SK-N-SH (cell line): ENCODE measurements at regions not wholly inside any gene's neighbourhood (a gene's known extent, or its start where the extent isn't known, plus 50 kb on each side); places are given as distances from the start of the nearest gene placed in this dataset.

Source experiments
- CTCF ChIA-PET: fragments of 300-600, 350-600 bp; formaldehyde crosslinking; extraction: SDS; loops from one replicate; lab custom pipeline; 2021; lab: Yijun Ruan, JAX
- POLR2A ChIA-PET: fragments of 350-600 bp; sonication (Branson Sonifier 250); formaldehyde crosslinking; extraction: SDS; loops from one replicate; lab custom pipeline; 2020; ENCODE audit warnings: antibody characterized with exemption, inconsistent platforms; lab: Yijun Ruan, JAX
- DNase-seq: peaks from one replicate; pipeline ENCODE4 v3.0.0; 2012
- H2AFZ ChIP-seq: fragments of 200-600 bp; sonication (generic); 2 replicates; pipeline ENCODE4 v1.8.1; 2016; ENCODE audit warnings: antibody characterized with exemption, mild to moderate bottlenecking, low read depth
- H3F3A ChIP-seq: fragments of 200-600 bp; sonication (generic); replicated peaks from 2 replicates; pipeline ENCODE3; 2016; ENCODE audit warnings: antibody characterized with exemption, mild to moderate bottlenecking; ENCODE audit not compliant: insufficient read depth
- H3K27ac ChIP-seq, 2 experiments: fragments of 200-500 bp in 1 of 2; fragments of 200-600 bp in 1 of 2; sonication (Bioruptor generic) in 1 of 2; sonication (generic), shearing (Covaris generic) in 1 of 2; 2 replicates each; pipeline versions ENCODE4 v1.5.1 to v1.6.1; 2014 to 2016; ENCODE audit warnings: low read depth in 2 of 2, inconsistent platforms in 1 of 2, low read length in 1 of 2, mild to moderate bottlenecking in 1 of 2, mixed read lengths in 1 of 2
- H3K27me3 ChIP-seq: fragments of 200-600 bp; sonication (generic), shearing (Covaris generic); 2 replicates; pipeline ENCODE4 v1.6.1; 2016; ENCODE audit warnings: mixed run types; ENCODE audit not compliant: insufficient read depth
- H3K36me3 ChIP-seq, 2 experiments: fragments of 200-500 bp in 1 of 2; fragments of 200-600 bp in 1 of 2; sonication (Bioruptor generic) in 1 of 2; sonication (generic) in 1 of 2; replicated peaks in 1 of 2; 2 replicates each; pipeline versions ENCODE3 to v1.5.1; 2014 to 2016; ENCODE audit warnings: low read length in 1 of 2, mild to moderate bottlenecking in 1 of 2; ENCODE audit not compliant: insufficient read depth in 2 of 2, control insufficient read depth in 1 of 2
- H3K4me1 ChIP-seq, 2 experiments: fragments of 200-500 bp in 1 of 2; fragments of 200-600 bp in 1 of 2; sonication (Bioruptor generic) in 1 of 2; sonication (generic), shearing (Covaris generic) in 1 of 2; 2 replicates each; pipeline versions ENCODE4 v1.5.1 to v1.6.1; 2014 to 2016; ENCODE audit warnings: low read depth in 1 of 2, low read length in 1 of 2, mixed run types in 1 of 2; ENCODE audit not compliant: insufficient read depth in 2 of 2, control insufficient read depth in 1 of 2
- H3K4me2 ChIP-seq: fragments of 200-600 bp; sonication (generic), shearing (Covaris generic); 2 replicates; pipeline ENCODE4 v1.6.1; 2017; ENCODE audit warnings: mixed run types
- H3K4me3 ChIP-seq, 2 experiments: fragments of 200-500 bp in 1 of 2; fragments of 200-600 bp in 1 of 2; sonication (Bioruptor generic) in 1 of 2; sonication (generic), shearing (Covaris generic) in 1 of 2; 2 replicates each; pipeline versions ENCODE4 v1.5.1 to v1.8.1; 2014 to 2016; ENCODE audit warnings: low read depth in 2 of 2, inconsistent platforms in 1 of 2, low read length in 1 of 2, mild to moderate bottlenecking in 1 of 2, mixed read lengths in 1 of 2, moderate library complexity in 1 of 2
- H3K79me2 ChIP-seq: fragments of 200-600 bp; sonication (generic); 2 replicates; pipeline ENCODE4 v1.8.1; 2017; ENCODE audit warnings: mild to moderate bottlenecking; ENCODE audit not compliant: insufficient read depth
- H3K9ac ChIP-seq: fragments of 200-600 bp; sonication (generic); 2 replicates; pipeline ENCODE4 v1.6.1; 2017; ENCODE audit warnings: mixed run types
- H3K9me2 ChIP-seq: fragments of 200-600 bp; sonication (generic); 2 replicates; pipeline ENCODE4 v1.6.1; 2017; ENCODE audit warnings: mixed run types
- H3K9me3 ChIP-seq: fragments of 200-600 bp; sonication (generic); 2 replicates; pipeline ENCODE4 v1.6.1; 2017; ENCODE audit warnings: mixed run types, mild to moderate bottlenecking, moderate library complexity
- H4K20me1 ChIP-seq: fragments of 200-600 bp; sonication (generic); 2 replicates; pipeline ENCODE4 v1.6.1; 2017; ENCODE audit warnings: mild to moderate bottlenecking, mixed run types; ENCODE audit not compliant: insufficient read depth
- CHD2 ChIP-seq: fragments of 150-350 bp; IDR thresholded peaks from 2 replicates; pipeline ENCODE4 v1.6.1; 2018; ENCODE audit warnings: low read length; ENCODE audit not compliant: partially characterized antibody
- ELF1 ChIP-seq: IDR thresholded peaks from 2 replicates; pipeline ENCODE4 v1.4.0; 2012
- EP300 ChIP-seq, 2 experiments: IDR thresholded peaks; 2 replicates each; pipeline versions ENCODE4 v1.4.0 to v1.6.1; 2012; ENCODE audit warnings: borderline replicate concordance in 1 of 2, low read depth in 1 of 2, low read length in 1 of 2
- EZH2phosphoT487 ChIP-seq: fragments of 200-600 bp; sonication (generic); IDR thresholded peaks from 2 replicates; pipeline ENCODE4 v1.6.1; 2017; ENCODE audit warnings: low read depth, mixed run types, mild to moderate bottlenecking, antibody characterized with exemption, moderate library complexity, borderline replicate concordance
- FOXJ3 ChIP-seq: sonication (generic); formaldehyde crosslinking; IDR thresholded peaks from 2 replicates; pipeline ENCODE4 v1.5.1; 2020; ENCODE audit warnings: mild to moderate bottlenecking, missing genetic modification reagents
- FOXM1 ChIP-seq: IDR thresholded peaks from 2 replicates; pipeline ENCODE4 v1.4.0; 2012; ENCODE audit warnings: low read depth, mild to moderate bottlenecking
- JUND ChIP-seq: IDR thresholded peaks from 2 replicates; pipeline ENCODE4 v1.4.0; 2012
- MXI1 ChIP-seq: IDR thresholded peaks from 2 replicates; pipeline ENCODE4 v1.6.1; 2012; ENCODE audit warnings: mild to moderate bottlenecking, low read depth, low read length, improper control_type of control experiment
- NRF1 ChIP-seq: IDR thresholded peaks from 2 replicates; pipeline ENCODE4 v1.6.1; 2012; ENCODE audit warnings: low read depth, mild to moderate bottlenecking, low read length
- RAD21 ChIP-seq: IDR thresholded peaks from 2 replicates; pipeline ENCODE4 v1.6.1; 2012; ENCODE audit warnings: mild to moderate bottlenecking, low read length
- REST ChIP-seq: IDR thresholded peaks from 2 replicates; pipeline ENCODE4 v1.6.1; 2012; ENCODE audit warnings: mild to moderate bottlenecking, low read depth, low read length, moderate library complexity
- RXRA ChIP-seq: IDR thresholded peaks from 2 replicates; pipeline ENCODE4 v1.4.0; 2012; ENCODE audit warnings: low read depth, mild to moderate bottlenecking, borderline replicate concordance
- TAF1 ChIP-seq: IDR thresholded peaks from 2 replicates; pipeline ENCODE4 v1.6.1; 2012; ENCODE audit warnings: low read depth, mild to moderate bottlenecking, low read length, moderate library complexity, borderline replicate concordance
- WGBS: methylation state at CpG from one replicate; pipeline ENCODE4 v1.1.6; 2017; ENCODE audit warnings: low lambda C conversion rate; 5-methylcytosine and 5-hydroxymethylcytosine counted together
- TF ChIP-seq, protein P1 (sequence below): IDR thresholded peaks from 2 replicates; pipeline ENCODE4 v1.4.0; 2012; ENCODE audit warnings: low read depth, borderline replicate concordance
- TF ChIP-seq, protein P2 (sequence below): fragments of 150-350 bp; IDR thresholded peaks from 2 replicates; pipeline ENCODE4 v1.6.1; 2016; ENCODE audit warnings: mild to moderate bottlenecking, low read depth, low read length

GRCh38 chr17:70825321-70826125, 656.2 kb downstream of the KCNJ2 start:
- Histone ChIP-seq H2AFZ (no peak overlapping the region), H3K79me2 (no peaks in the 10 kb centered on the region), H3K9me3 (no peaks in the 10 kb centered on the region), H3K4me1 (peaks cover 0 to 3% of the 10 kb centered on the region in 2 experiments; a peak in 1 of 4 replicates), H3K9ac (no peak overlapping the region), H3K4me2 (no peak overlapping the region), H3K27ac (peak overlapping the region in 1 of 2 experiments; percentile 9; a peak in 1 of 4 replicates), H3K9me2 (no peaks in the 10 kb centered on the region), H3K27me3 (no peaks in the 10 kb centered on the region), H4K20me1 (no peaks in the 10 kb centered on the region), H3K36me3 (no peaks in the 10 kb centered on the region), H3F3A (no peaks in the 10 kb centered on the region), H3K4me3 (no peak overlapping the region)
- ChIA-PET POLR2A (no interaction called here), CTCF (interaction anchor here (0.9 kb wide), 1 partner anchor 81 kb away, joined by 3 read pairs; no protein-coding TSS in a partner anchor)
- TF ChIP-seq NRF1 (no peak), EZH2phosphoT487 (no peak), RXRA (no peak), CHD2 (no peak), MXI1 (no peak), ELF1 (no peak), FOXJ3 (CRISPR knock-in tag) (no peak), REST (no peak), RAD21 (no peak), JUND (no peak), FOXM1 (no peak), EP300 (IDR thresholded peaks at IDR 0.05; ENCODE audit: borderline replicate concordance in 1 of 2, low read depth in 1 of 2, low read length in 1 of 2) (no peak), TAF1 (no peak)
- TF ChIP-seq, protein P1, sequence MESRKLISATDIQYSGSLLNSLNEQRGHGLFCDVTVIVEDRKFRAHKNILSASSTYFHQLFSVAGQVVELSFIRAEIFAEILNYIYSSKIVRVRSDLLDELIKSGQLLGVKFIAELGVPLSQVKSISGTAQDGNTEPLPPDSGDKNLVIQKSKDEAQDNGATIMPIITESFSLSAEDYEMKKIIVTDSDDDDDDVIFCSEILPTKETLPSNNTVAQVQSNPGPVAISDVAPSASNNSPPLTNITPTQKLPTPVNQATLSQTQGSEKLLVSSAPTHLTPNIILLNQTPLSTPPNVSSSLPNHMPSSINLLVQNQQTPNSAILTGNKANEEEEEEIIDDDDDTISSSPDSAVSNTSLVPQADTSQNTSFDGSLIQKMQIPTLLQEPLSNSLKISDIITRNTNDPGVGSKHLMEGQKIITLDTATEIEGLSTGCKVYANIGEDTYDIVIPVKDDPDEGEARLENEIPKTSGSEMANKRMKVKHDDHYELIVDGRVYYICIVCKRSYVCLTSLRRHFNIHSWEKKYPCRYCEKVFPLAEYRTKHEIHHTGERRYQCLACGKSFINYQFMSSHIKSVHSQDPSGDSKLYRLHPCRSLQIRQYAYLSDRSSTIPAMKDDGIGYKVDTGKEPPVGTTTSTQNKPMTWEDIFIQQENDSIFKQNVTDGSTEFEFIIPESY, result no peak
- TF ChIP-seq, protein P2, sequence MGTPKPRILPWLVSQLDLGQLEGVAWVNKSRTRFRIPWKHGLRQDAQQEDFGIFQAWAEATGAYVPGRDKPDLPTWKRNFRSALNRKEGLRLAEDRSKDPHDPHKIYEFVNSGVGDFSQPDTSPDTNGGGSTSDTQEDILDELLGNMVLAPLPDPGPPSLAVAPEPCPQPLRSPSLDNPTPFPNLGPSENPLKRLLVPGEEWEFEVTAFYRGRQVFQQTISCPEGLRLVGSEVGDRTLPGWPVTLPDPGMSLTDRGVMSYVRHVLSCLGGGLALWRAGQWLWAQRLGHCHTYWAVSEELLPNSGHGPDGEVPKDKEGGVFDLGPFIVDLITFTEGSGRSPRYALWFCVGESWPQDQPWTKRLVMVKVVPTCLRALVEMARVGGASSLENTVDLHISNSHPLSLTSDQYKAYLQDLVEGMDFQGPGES, result no peak
- WGBS, result 18% methylated on average over 2 of the region's 2 CpGs
- peak; percentile 4 for DNase-seq
